Spleen (tissue), 7 donors: ENCODE measurements at regions not wholly inside any gene's neighbourhood (a gene's known extent, or its start where the extent isn't known, plus 50 kb on each side); places are given as distances from the start of the nearest gene placed in this dataset.

Experiments used
- POLR2A ChIP-seq, 3 donors: fragments of 450-650 bp; IDR thresholded peaks; one replicate each; pipeline ENCODE4 v1.5.1; 2017; ENCODE audit warnings: antibody characterized with exemption in 3 of 3, mild to moderate bottlenecking in 1 of 3
- POLR2AphosphoS5 ChIP-seq, 3 donors: sonication (generic); formaldehyde crosslinking; IDR thresholded peaks; one replicate each; pipeline ENCODE4 v1.5.1; 2017; ENCODE audit warnings: antibody characterized with exemption in 3 of 3
- TF ChIP-seq, protein P1 (sequence below), 11 experiments: fragments of 200-600 bp in 7 of 11; fragments of 450-650 bp in 4 of 11; sonication (generic) in 4 of 11; IDR thresholded peaks in 8 of 11; conservative IDR thresholded peaks in 3 of 11; 1 replicate in 7 of 11; 2 replicates in 4 of 11; pipeline versions ENCODE4 v1.4.0 to v1.8.0; 2016 to 2021; ENCODE audit warnings: antibody characterized with exemption in 11 of 11, inconsistent platforms in 4 of 11, mild to moderate bottlenecking in 1 of 11
- donor health status: DM: no; HTN: no; CAD: no; lungs with moderate emphysema.
- donor health status: DM: no; HTN: no; CAD: no.
- donor health status: DM: no; HTN: no; CAD: no.

DNA sequence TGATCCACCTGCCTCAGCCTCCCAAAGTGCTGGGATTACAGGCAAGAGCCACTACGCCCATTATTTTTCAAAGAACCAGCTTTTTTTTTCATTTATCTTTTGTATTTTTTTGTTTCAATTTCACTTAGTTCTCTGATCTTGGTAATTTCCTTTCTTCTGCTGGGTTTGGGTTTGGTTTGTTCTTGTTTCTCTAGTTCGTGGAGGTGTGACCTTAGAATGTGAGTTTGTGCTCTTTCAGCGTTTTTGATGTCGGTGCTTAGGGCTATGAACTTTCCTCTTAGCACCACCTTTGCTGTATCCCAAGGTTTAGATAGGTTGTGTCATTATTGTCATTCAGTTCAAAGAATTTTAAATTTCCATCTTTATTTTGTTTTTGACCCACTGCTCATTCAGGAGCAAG, 86.7 kb upstream of the MSTN start:
- TF ChIP-seq, protein P1, sequence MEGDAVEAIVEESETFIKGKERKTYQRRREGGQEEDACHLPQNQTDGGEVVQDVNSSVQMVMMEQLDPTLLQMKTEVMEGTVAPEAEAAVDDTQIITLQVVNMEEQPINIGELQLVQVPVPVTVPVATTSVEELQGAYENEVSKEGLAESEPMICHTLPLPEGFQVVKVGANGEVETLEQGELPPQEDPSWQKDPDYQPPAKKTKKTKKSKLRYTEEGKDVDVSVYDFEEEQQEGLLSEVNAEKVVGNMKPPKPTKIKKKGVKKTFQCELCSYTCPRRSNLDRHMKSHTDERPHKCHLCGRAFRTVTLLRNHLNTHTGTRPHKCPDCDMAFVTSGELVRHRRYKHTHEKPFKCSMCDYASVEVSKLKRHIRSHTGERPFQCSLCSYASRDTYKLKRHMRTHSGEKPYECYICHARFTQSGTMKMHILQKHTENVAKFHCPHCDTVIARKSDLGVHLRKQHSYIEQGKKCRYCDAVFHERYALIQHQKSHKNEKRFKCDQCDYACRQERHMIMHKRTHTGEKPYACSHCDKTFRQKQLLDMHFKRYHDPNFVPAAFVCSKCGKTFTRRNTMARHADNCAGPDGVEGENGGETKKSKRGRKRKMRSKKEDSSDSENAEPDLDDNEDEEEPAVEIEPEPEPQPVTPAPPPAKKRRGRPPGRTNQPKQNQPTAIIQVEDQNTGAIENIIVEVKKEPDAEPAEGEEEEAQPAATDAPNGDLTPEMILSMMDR (IDR thresholded peaks at IDR 0.05 in 8 of 11, conservative IDR thresholded peaks at IDR 0.05 in 3 of 11): no peak
- TF ChIP-seq POLR2AphosphoS5 (IDR thresholded peaks at IDR 0.05): no peak
- TF ChIP-seq POLR2A (IDR thresholded peaks at IDR 0.05): no peak
